ENCODE measurements at regions not wholly inside any gene's neighbourhood (a gene's known extent, or its start where the extent isn't known, plus 50 kb on each side); places are given as distances from the start of the nearest gene placed in this dataset.

GRCh38 chr5:152288499-152288898, 116.6 kb downstream of the NMUR2 start:
- 40 to 60% methylated on average over 1 to 6 of the region's 6 CpGs for WGBS, 2 donors (ENCODE audit: low coverage in 1 of 2)
- in situ Hi-C loops (cut with MboI; ENCODE audit: low pct_ligation_motif_present in 1 of 4, low pct_unique_long_range_greater_than_20kb in 1 of 4, low sequenced_read_pairs in 3 of 4) (no loop called here), intact Hi-C loops (cut with DNase I; ENCODE audit: low total_unique reads) (loop anchor here (1.0 kb wide), 1 partner anchor 12 kb away; no protein-coding TSS in a partner anchor)
- Histone ChIP-seq H3K4me3 (no peak overlapping the region), H3K27ac (no peak overlapping the region), H3K36me3 (no peaks in the 10 kb centered on the region), H3K9me3 (no peaks in the 10 kb centered on the region), H3K27me3 (no peaks in the 10 kb centered on the region), H3K4me1 (no peaks in the 10 kb centered on the region)
- DNase-seq: no peak
- TF ChIP-seq POLR2AphosphoS5 (IDR thresholded peaks at IDR 0.05) (no peak), CTCF (IDR thresholded peaks at IDR 0.05) (no peak), POLR2A (IDR thresholded peaks at IDR 0.05) (no peak), EP300 (IDR thresholded peaks at IDR 0.05; ENCODE audit: low read depth) (no peak)

GRCh38 chr5:152285764-152286163, 119.3 kb downstream of the NMUR2 start:
- H3K4me3 ChIP-seq: no peak overlapping the region
- in situ Hi-C loops (cut with MboI; ENCODE audit: low pct_ligation_motif_present in 1 of 4, low pct_unique_long_range_greater_than_20kb in 1 of 4, low sequenced_read_pairs in 3 of 4) (no loop called here), intact Hi-C loops (cut with DNase I; ENCODE audit: low total_unique reads) (no loop called here)
- no peak for DNase-seq
- no peaks in the 10 kb centered on the region for H3K27me3 ChIP-seq
- H3K9me3 ChIP-seq: no peaks in the 10 kb centered on the region
- 61 to 90% methylated on average over 2 to 3 of the region's 3 CpGs for WGBS, 2 donors (ENCODE audit: low coverage in 1 of 2)
- H3K36me3 ChIP-seq: no peaks in the 10 kb centered on the region
- no peak overlapping the region for H3K27ac ChIP-seq
- TF ChIP-seq POLR2AphosphoS5 (IDR thresholded peaks at IDR 0.05) (no peak), POLR2A (IDR thresholded peaks at IDR 0.05) (no peak), CTCF (IDR thresholded peaks at IDR 0.05) (no peak), EP300 (IDR thresholded peaks at IDR 0.05; ENCODE audit: low read depth) (no peak)
- no peaks in the 10 kb centered on the region for H3K4me1 ChIP-seq

- in situ Hi-C loops (cut with MboI; ENCODE audit: low pct_ligation_motif_present in 1 of 4, low pct_unique_long_range_greater_than_20kb in 1 of 4, low sequenced_read_pairs in 3 of 4): no loop called here
- no peaks in the 10 kb centered on the region for H3K9me3 ChIP-seq
- DNase-seq: no peak
- H3K27me3 ChIP-seq: no peaks in the 10 kb centered on the region
- H3K4me1 ChIP-seq: no peaks in the 10 kb centered on the region
- no peaks in the 10 kb centered on the region for H3K36me3 ChIP-seq
- no peak overlapping the region for H3K27ac ChIP-seq
- WGBS, 2 donors (ENCODE audit: low coverage in 1 of 2): 56 to 57% methylated on average over 1 of the region's 1 CpG
- TF ChIP-seq EP300 (IDR thresholded peaks at IDR 0.05; ENCODE audit: low read depth): no peak
- no peak for TF ChIP-seq CTCF (IDR thresholded peaks at IDR 0.05)
- TF ChIP-seq POLR2AphosphoS5 (IDR thresholded peaks at IDR 0.05): no peak
- TF ChIP-seq POLR2A (IDR thresholded peaks at IDR 0.05): no peak
- intact Hi-C loops (cut with DNase I; ENCODE audit: low total_unique reads): no loop called here
- H3K4me3 ChIP-seq: no peak overlapping the region
Measured at GRCh38 chr5:152282331-152282730, 122.7 kb downstream of the NMUR2 start.

GRCh38 chr5:152277936-152278335, 127.1 kb downstream of the NMUR2 start:
- no peaks in the 10 kb centered on the region for H3K27me3 ChIP-seq
- 67 to 77% methylated on average over 1 to 2 of the region's 2 CpGs for WGBS, 2 donors (ENCODE audit: low coverage in 1 of 2)
- no peak overlapping the region for H3K4me3 ChIP-seq
- no peak for TF ChIP-seq POLR2A (IDR thresholded peaks at IDR 0.05)
- no peak for TF ChIP-seq CTCF (IDR thresholded peaks at IDR 0.05)
- no peak for TF ChIP-seq EP300 (IDR thresholded peaks at IDR 0.05; ENCODE audit: low read depth)
- TF ChIP-seq POLR2AphosphoS5 (IDR thresholded peaks at IDR 0.05): no peak
- intact Hi-C loops (cut with DNase I; ENCODE audit: low total_unique reads) (no loop called here), in situ Hi-C loops (cut with MboI; ENCODE audit: low pct_ligation_motif_present in 1 of 4, low pct_unique_long_range_greater_than_20kb in 1 of 4, low sequenced_read_pairs in 3 of 4) (no loop called here)
- no peaks in the 10 kb centered on the region for H3K36me3 ChIP-seq
- H3K27ac ChIP-seq: no peak overlapping the region
- no peaks in the 10 kb centered on the region for H3K4me1 ChIP-seq
- H3K9me3 ChIP-seq: no peaks in the 10 kb centered on the region
- no peak for DNase-seq
